Daoy (cell line): ENCODE measurements at regions not wholly inside any gene's neighbourhood (a gene's known extent, or its start where the extent isn't known, plus 50 kb on each side); places are given as distances from the start of the nearest gene placed in this dataset.
"Not testable (repeated sequence)": the region's sequence is repeated elsewhere in the genome, so short reads cannot be mapped to it uniquely, and the experiment has no call there.

Experiments
- DNase-seq: peaks from one replicate; pipeline ENCODE4 v3.0.0-alpha.2; 2015; ENCODE audit warnings: low read depth

GRCh38 chr18:67455890-67456501, 60.5 kb downstream of the DSEL start:
- DNase-seq: no peak

GRCh38 chr18:67453901-67454300, 62.6 kb downstream of the DSEL start:
- no peak for DNase-seq

- no peak for DNase-seq
Observed at GRCh38 chr18:67451960-67452359, 64.6 kb downstream of the DSEL start.

DNA sequence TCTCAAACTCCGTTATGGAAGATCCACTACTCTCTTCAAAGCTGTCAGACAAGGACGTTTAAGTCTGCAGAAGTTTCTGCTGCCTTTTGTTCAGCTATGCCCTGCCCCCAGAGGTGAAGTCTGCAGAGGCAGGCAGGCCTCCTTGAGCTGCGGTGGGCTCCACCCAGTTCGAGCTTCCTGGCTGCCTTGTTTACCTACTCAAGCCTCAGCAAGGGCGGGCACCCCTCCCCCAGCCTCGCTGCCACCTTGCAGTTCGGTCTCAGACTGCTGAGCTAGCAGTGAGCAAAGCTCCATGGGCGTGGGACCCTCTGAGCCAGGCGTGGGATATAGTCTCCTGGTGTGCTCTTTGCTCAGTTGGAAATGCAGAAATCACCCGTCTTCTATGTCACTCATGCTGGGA, 65.4 kb downstream of the DSEL start:
- not testable (repeated sequence) for DNase-seq

GRCh38 chr18:67433971-67434370, 82.5 kb downstream of the DSEL start:
- DNase-seq: no peak

- DNase-seq: no peak
Observed at GRCh38 chr18:67432806-67433205, 83.7 kb downstream of the DSEL start.

DNA sequence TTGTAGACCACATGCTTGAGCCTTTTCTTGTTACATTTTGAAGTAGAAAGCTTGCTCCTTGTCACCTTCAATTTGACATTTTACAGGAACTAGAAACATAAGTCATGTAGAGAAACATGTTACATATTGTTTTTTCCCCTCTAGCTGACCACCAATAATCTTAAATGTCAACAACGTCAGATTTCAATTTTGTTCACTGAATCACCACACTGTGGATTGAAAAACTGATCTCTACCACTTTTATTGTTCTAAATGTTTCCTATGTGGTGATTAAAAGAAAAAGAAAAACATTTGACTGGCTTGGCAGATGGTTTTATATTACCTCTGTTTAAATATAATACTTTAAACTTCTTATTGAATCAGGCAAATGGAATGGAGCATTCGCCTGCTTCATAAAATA, 87.7 kb downstream of the DSEL start:
- no peak for DNase-seq

DNA sequence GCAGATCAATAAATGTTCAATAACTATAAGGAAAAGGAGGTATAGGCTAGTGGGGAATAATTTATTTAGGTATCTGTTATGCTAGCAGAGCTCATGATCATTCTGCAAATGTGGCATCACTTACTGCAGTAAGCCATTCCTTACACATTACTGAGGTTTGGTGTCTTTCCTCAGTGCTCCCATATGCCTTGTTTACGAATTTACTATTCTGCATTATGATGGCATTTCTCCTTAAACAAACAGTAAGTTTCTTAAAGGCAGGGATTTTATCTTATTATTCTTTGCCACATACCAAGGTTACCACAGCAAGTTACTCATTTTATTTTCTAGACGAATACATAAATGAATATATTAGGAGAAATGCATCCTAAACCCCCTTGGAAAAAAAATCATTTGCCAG, 88.4 kb downstream of the DSEL start:
- no peak for DNase-seq

DNA sequence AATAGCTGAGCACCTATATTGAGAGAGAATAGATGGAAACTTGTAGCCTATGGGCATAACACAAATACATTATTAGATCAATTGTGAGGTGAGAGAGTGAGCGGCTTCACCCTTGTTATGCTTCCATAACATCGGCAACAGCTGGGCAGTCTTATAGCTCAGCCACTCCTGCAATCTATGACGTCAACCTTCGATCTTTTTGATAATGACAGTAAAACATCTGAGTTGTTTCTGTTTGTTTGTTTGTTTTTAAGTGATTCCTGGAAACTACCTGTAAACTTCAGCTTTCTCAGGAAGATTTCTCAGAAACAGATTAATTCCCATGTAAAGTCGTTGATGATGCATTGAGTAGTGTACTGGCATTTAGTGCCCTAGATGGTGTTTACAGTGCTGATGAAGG, 90.0 kb downstream of the DSEL start:
- no peak for DNase-seq

DNA sequence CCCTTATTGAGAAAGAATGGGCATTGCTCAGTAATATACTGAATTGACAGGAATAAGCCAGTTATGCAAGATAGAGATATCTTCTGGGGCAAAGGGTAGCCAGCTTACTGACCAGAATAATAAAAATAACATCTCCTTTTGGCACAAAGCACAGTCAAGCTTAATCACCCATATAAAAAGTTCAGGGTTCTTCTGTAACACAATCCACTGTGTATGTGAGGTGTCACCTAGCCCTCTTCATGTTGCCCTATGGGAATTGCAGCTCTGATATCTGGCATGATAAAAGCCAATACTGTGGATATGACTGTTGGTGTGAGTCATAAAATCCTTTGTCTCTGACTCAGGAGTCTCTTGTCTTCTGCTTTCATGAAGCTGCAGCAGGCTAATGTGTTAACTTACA, 90.8 kb downstream of the DSEL start:
- peak; percentile 21 for DNase-seq

- DNase-seq: no peak
Observed at GRCh38 chr18:67421651-67422050, 94.9 kb downstream of the DSEL start.

DNA sequence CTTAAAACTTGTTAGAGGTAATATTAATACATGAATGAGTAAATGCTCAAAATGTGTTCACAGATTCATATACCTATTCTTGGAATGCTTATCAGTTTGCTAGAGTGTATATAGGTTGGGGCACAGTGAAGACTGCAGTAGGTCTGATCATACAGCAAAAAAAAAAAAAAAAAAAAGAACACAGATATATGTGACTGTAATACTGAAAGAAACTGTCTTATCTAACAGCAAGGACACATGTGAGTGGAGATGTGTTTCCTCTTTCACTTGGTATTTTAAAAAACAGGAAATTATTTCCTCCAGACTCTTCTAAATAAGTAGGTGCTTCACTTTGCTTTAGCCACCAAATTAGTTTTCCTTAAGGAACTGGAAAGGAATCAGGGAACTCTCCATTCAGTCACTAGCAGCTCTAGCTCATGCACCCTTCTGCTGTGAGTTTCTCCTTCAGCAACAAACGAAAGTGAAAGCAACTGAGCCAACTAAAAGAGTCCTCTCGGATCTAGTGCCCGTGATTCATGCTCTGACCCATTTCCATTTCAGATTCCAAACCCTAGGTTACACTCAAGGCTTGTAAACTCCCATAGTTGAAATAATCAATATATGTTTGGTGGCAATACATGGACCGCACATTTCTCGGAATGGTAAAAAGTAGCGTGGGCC, 98.5 kb downstream of the DSEL start:
- DNase-seq: peak; percentile 41

- DNase-seq: no peak
Observed at GRCh38 chr18:67411116-67411515, 105.4 kb downstream of the DSEL start.

GRCh38 chr18:67410075-67411070, 106.1 kb downstream of the DSEL start:
- DNase-seq: no peak

- DNase-seq: no peak
Observed at GRCh38 chr18:67408240-67408639, 108.3 kb downstream of the DSEL start.

- DNase-seq: no peak
Observed at GRCh38 chr18:67406714-67407113, 109.8 kb downstream of the DSEL start.

DNA sequence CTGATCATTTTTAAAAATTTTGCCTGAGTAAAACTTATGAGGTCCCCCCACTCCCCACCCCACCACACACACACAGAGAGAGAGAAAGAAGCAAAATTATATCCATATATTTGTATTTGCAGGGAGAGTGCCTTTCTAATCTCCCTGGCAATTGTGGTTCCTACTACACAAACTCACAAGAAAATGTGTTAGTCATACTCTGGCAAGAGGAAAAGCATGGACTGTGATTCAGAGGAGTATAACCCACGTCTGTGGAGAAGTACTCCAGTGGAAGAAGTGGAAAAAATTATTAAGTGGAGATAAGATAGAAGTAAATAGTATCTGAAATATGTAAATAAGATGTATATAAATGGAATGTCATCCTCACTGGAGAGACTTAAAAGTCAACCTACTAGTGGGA, 114.0 kb downstream of the DSEL start:
- no peak for DNase-seq

- DNase-seq: no peak
Observed at GRCh38 chr18:67400502-67401117, 115.9 kb downstream of the DSEL start.

DNA sequence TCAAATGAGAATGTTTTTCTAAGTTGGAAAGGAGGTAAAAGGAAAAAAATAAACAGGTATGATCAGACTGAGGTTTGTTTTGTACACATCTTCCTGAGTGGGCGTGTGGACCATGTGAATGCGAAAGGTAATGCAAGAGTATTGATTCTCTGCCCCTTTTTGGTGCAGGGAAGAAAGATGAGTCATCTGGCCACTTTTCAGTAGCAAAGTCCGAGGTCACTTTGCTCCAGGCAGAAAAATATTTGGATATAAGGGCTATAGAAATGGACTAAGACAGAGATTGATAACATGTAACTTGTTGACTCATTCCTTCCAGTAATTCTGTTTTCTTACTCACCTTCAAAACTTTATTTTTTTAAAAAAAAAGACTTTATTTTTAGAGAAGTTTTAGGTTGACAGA, 130.5 kb downstream of the DSEL start:
- no peak for DNase-seq

DNA sequence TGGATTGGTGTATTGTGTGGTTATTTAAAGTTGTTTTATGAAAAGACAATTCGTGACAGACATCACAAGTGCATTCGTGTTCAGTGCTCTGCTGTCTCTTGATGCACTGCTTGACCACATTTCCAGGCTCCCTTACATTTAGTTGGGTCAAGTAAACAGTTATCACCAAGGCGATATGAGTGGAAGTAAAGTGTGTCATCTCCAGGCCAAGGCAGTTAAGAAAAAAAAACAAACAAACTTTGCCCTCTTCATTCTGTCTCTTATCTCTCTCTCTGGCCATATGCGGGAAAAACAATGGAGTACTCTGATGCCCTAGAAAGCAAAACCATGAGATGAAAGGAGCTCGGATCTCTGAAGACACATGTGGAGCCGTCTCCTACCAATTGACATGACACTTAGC, 131.1 kb downstream of the DSEL start:
- no peak for DNase-seq

- not testable (repeated sequence) for DNase-seq
Observed at GRCh38 chr18:67384057-67384456, 132.5 kb downstream of the DSEL start.

GRCh38 chr18:67381608-67382150, 134.8 kb downstream of the DSEL start:
- DNase-seq: no peak
